HuH-7.5 (cell line): ENCODE measurements at regions not wholly inside any gene's neighbourhood (a gene's known extent, or its start where the extent isn't known, plus 50 kb on each side); places are given as distances from the start of the nearest gene placed in this dataset.

Source experiments
- DNase-seq: peaks from one replicate; pipeline ENCODE4 v3.0.0; 2011; ENCODE audit warnings: low spot score

GRCh38 chr11:45063669-45064068, 82.8 kb upstream of the PRDM11 start:
- no peak for DNase-seq

- no peak for DNase-seq
Observed at GRCh38 chr11:45067966-45068365, 78.5 kb upstream of the PRDM11 start.

- DNase-seq = no peak
Observed at GRCh38 chr11:45071232-45071631, 75.2 kb upstream of the PRDM11 start.

- no peak for DNase-seq
Observed at GRCh38 chr11:45073685-45074141, 72.7 kb upstream of the PRDM11 start.

- no peak for DNase-seq
Observed at GRCh38 chr11:45075519-45075918, 70.9 kb upstream of the PRDM11 start.

GRCh38 chr11:45075952-45076351, 70.5 kb upstream of the PRDM11 start:
- no peak for DNase-seq

GRCh38 chr11:45076761-45077160, 69.7 kb upstream of the PRDM11 start:
- DNase-seq = no peak

- DNase-seq = no peak
Observed at GRCh38 chr11:45078236-45079074, 68.0 kb upstream of the PRDM11 start.

- DNase-seq = no peak
Observed at GRCh38 chr11:45079075-45079444, 67.4 kb upstream of the PRDM11 start.

- no peak for DNase-seq
Observed at GRCh38 chr11:45079567-45079942, 66.9 kb upstream of the PRDM11 start.

GRCh38 chr11:45079943-45080719, 66.3 kb upstream of the PRDM11 start:
- DNase-seq = no peak

- DNase-seq = no peak
Observed at GRCh38 chr11:45082744-45083543, 63.5 kb upstream of the PRDM11 start.

GRCh38 chr11:45083544-45084087, 62.8 kb upstream of the PRDM11 start:
- DNase-seq = peak; percentile 32

- no peak for DNase-seq
Observed at GRCh38 chr11:45085646-45086501, 60.6 kb upstream of the PRDM11 start.

GRCh38 chr11:45086526-45086925, 59.9 kb upstream of the PRDM11 start:
- no peak for DNase-seq

- no peak for DNase-seq
Observed at GRCh38 chr11:45087086-45087899, 59.1 kb upstream of the PRDM11 start.

- DNase-seq = no peak
Observed at GRCh38 chr11:45087900-45088160, 58.6 kb upstream of the PRDM11 start.

GRCh38 chr11:45089251-45089650, 57.2 kb upstream of the PRDM11 start:
- DNase-seq = no peak

- DNase-seq = no peak
Observed at GRCh38 chr11:45089676-45090499, 56.6 kb upstream of the PRDM11 start.

GRCh38 chr11:45090607-45091006, 55.8 kb upstream of the PRDM11 start:
- no peak for DNase-seq
